HG02642 (cell line): ENCODE measurements at regions not wholly inside any gene's neighbourhood (a gene's known extent, or its start where the extent isn't known, plus 50 kb on each side); places are given as distances from the start of the nearest gene placed in this dataset.
"Not testable (repeated sequence)": the region's sequence is repeated elsewhere in the genome, so short reads cannot be mapped to it uniquely, and the experiment has no call there.

Experiments
- ATAC-seq: cut with Tn5 transposase; IDR thresholded peaks from one replicate; pipeline ENCODE4 v1.9.1; 2021; ENCODE audit warnings: mild to moderate bottlenecking; ENCODE audit not compliant: unreplicated experiment, poor library complexity

GRCh38 chr15:96207377-96208006 is 123.0 kb upstream of the NR2F2 start:
- no peak for ATAC-seq

GRCh38 chr15:96209285-96209735 is 121.2 kb upstream of the NR2F2 start:
- ATAC-seq: no peak

GRCh38 chr15:96213045-96213444 is 117.5 kb upstream of the NR2F2 start:
- ATAC-seq: no peak

GRCh38 chr15:96213896-96214295 is 116.6 kb upstream of the NR2F2 start:
- no peak for ATAC-seq

- not testable (repeated sequence) for ATAC-seq
Measured at GRCh38 chr15:96216481-96216880, 114.0 kb upstream of the NR2F2 start.

- ATAC-seq: no peak
Measured at GRCh38 chr15:96217983-96218382, 112.5 kb upstream of the NR2F2 start.

GRCh38 chr15:96218623-96219455 is 111.7 kb upstream of the NR2F2 start:
- no peak for ATAC-seq

- ATAC-seq: no peak
Measured at GRCh38 chr15:96219681-96220080, 110.8 kb upstream of the NR2F2 start.

GRCh38 chr15:96220657-96221056 is 109.8 kb upstream of the NR2F2 start:
- no peak for ATAC-seq

- ATAC-seq: no peak
Measured at GRCh38 chr15:96222981-96223380, 107.5 kb upstream of the NR2F2 start.

- no peak for ATAC-seq
Measured at GRCh38 chr15:96223939-96224338, 106.6 kb upstream of the NR2F2 start.

GRCh38 chr15:96225642-96226259 is 104.7 kb upstream of the NR2F2 start:
- ATAC-seq: no peak

- ATAC-seq: no peak
Measured at GRCh38 chr15:96230526-96231181, 99.8 kb upstream of the NR2F2 start.

- no peak for ATAC-seq
Measured at GRCh38 chr15:96232335-96232734, 98.2 kb upstream of the NR2F2 start.

GRCh38 chr15:96234109-96234892 is 96.2 kb upstream of the NR2F2 start:
- peak; percentile 77 for ATAC-seq

- ATAC-seq: no peak
Measured at GRCh38 chr15:96237002-96237401, 93.5 kb upstream of the NR2F2 start.

GRCh38 chr15:96242761-96243160 is 87.7 kb upstream of the NR2F2 start:
- no peak for ATAC-seq

- no peak for ATAC-seq
Measured at GRCh38 chr15:96243701-96244100, 86.8 kb upstream of the NR2F2 start.

GRCh38 chr15:96245252-96245651 is 85.2 kb upstream of the NR2F2 start:
- no peak for ATAC-seq

- no peak for ATAC-seq
Measured at GRCh38 chr15:96246057-96246456, 84.4 kb upstream of the NR2F2 start.
